GM12878 (cell line): ENCODE measurements at regions not wholly inside any gene's neighbourhood (a gene's known extent, or its start where the extent isn't known, plus 50 kb on each side); places are given as distances from the start of the nearest gene placed in this dataset.

ENCODE experiments used
- ATAC-seq: fragments of 200-7000 bp; cut with Tn5 transposase; 3 replicates; pipeline ENCODE4 v1.9.1; 2020; ENCODE audit warnings: mild to moderate bottlenecking, moderate library complexity
- BruUV-seq: library from RNA; stranded (reverse); fragments of 400-500 nt; replicated peaks from 2 replicates; lab custom pipeline; 2021; lab: Mats Ljungman, UMichigan
- CTCF ChIA-PET: fragments of 300-600 bp; sonication (Branson Sonifier 250); formaldehyde crosslinking; extraction: SDS; loops from one replicate; lab custom pipeline; 2021; ENCODE audit warnings: inconsistent platforms; lab: Yijun Ruan, JAX
- POLR2A ChIA-PET: fragments of 350-600 bp; formaldehyde crosslinking; extraction: SDS; loops from one replicate; lab custom pipeline; 2021; ENCODE audit warnings: inconsistent platforms; lab: Charles Lee
- RAD21 ChIA-PET: fragments of 300-600 bp; sonication (Branson Sonifier 250); formaldehyde crosslinking; loops from one replicate; lab custom pipeline; 2023; ENCODE audit warnings: antibody characterized with exemption; ENCODE audit not compliant: unreplicated experiment; lab: Charles Lee
- SMC1A ChIA-PET: fragments of 300-600 bp; sonication (Branson Sonifier 250); formaldehyde crosslinking; loops from one replicate; lab custom pipeline; 2023; ENCODE audit not compliant: unreplicated experiment, uncharacterized antibody; lab: Charles Lee
- DNase-seq: peaks from one replicate; pipeline ENCODE4 v3.0.0-alpha.2; 2011; ENCODE audit warnings: low read depth, low spot score
- FAIRE-seq: peaks from 3 replicates; lab custom pipeline; 2011; peaks lifted over from hg19 to GRCh38; lab: Jason Lieb, UNC
- H2AFZ ChIP-seq: 2 replicates; pipeline ENCODE4 v1.6.0; 2011; ENCODE audit warnings: low read depth, low read length, control low read depth; ENCODE audit not compliant: control insufficient read depth
- H3K27ac ChIP-seq: 2 replicates; pipeline ENCODE4 v1.5.1; 2011; ENCODE audit warnings: control low read depth; ENCODE audit not compliant: control insufficient read depth, insufficient read depth
- H3K27me3 ChIP-seq, 2 experiments: replicated peaks in 1 of 2; 2 replicates each; pipeline versions ENCODE4 v1.6.0 to v1.6.1; 2011; ENCODE audit warnings: low read length in 1 of 2; ENCODE audit not compliant: control insufficient read depth in 2 of 2, insufficient read depth in 2 of 2
- H3K36me3 ChIP-seq, 2 experiments: 2 replicates each; pipeline ENCODE4 v1.5.1; 2011; ENCODE audit warnings: low read length in 1 of 2; ENCODE audit not compliant: control insufficient read depth in 2 of 2, insufficient read depth in 2 of 2
- H3K4me1 ChIP-seq: 2 replicates; pipeline ENCODE4 v1.6.1; 2011; ENCODE audit warnings: mild to moderate bottlenecking, low read length, moderate library complexity, mixed read lengths; ENCODE audit not compliant: control insufficient read depth, insufficient read depth
- H3K4me2 ChIP-seq: 2 replicates; pipeline ENCODE4 v1.6.0; 2011; ENCODE audit warnings: control low read depth; ENCODE audit not compliant: control insufficient read depth, insufficient read depth
- H3K4me3 ChIP-seq: fragments of 200-600 bp; sonication (generic); 2 replicates; pipeline ENCODE4 v1.5.1; 2016
- H3K79me2 ChIP-seq: 2 replicates; pipeline ENCODE4 v1.6.0; 2011; ENCODE audit warnings: low read length; ENCODE audit not compliant: control insufficient read depth, insufficient read depth
- H3K9ac ChIP-seq: 2 replicates; pipeline ENCODE4 v1.8.0; 2011; ENCODE audit warnings: low read length, control low read depth, mixed read lengths; ENCODE audit not compliant: control insufficient read depth, insufficient read depth
- H3K9me3 ChIP-seq: replicated peaks from 3 replicates; pipeline ENCODE4 v1.5.1; 2011; ENCODE audit warnings: mild to moderate bottlenecking, low read length; ENCODE audit not compliant: control insufficient read depth, insufficient read depth
- H4K20me1 ChIP-seq: 2 replicates; pipeline ENCODE4 v1.6.0; 2011; ENCODE audit not compliant: control insufficient read depth, insufficient read depth
- ATF3 ChIP-seq: IDR thresholded peaks from 2 replicates; pipeline ENCODE4 v1.6.1; 2011; ENCODE audit warnings: low read depth, mild to moderate bottlenecking, low read length, moderate library complexity, borderline replicate concordance; ENCODE audit errors: extremely low read depth
- DPF2 ChIP-seq: fragments of 450-650 bp; IDR thresholded peaks from 2 replicates; pipeline ENCODE4 v1.6.1; 2017; ENCODE audit warnings: mild to moderate bottlenecking
- E2F8 ChIP-seq: fragments of 450-650 bp; IDR thresholded peaks from 2 replicates; pipeline ENCODE4 v1.6.1; 2018; ENCODE audit warnings: mild to moderate bottlenecking, low read depth, moderate library complexity; ENCODE audit not compliant: partially characterized antibody
- EP300 ChIP-seq, 2 experiments: fragments of 150-350 bp in 1 of 2; IDR thresholded peaks; 2 replicates each; pipeline ENCODE4 v1.6.1; 2011 to 2012; ENCODE audit warnings: low read depth in 2 of 2, low read length in 2 of 2, borderline replicate concordance in 1 of 2, improper control_type of control experiment in 1 of 2, inconsistent platforms in 1 of 2; ENCODE audit not compliant: control insufficient read depth in 1 of 2
- JUNB ChIP-seq: IDR thresholded peaks from 2 replicates; pipeline ENCODE4 v1.6.1; 2016; ENCODE audit warnings: antibody characterized with exemption, mild to moderate bottlenecking
- JUND ChIP-seq: IDR thresholded peaks from 2 replicates; pipeline ENCODE4 v1.6.1; 2012; ENCODE audit warnings: low read depth, mild to moderate bottlenecking, low read length, improper control_type of control experiment, moderate library complexity
- MLLT1 ChIP-seq: fragments of 450-650 bp; IDR thresholded peaks from 2 replicates; pipeline ENCODE4 v1.6.1; 2016; ENCODE audit warnings: mild to moderate bottlenecking
- NFYA ChIP-seq: IDR thresholded peaks from 2 replicates; pipeline ENCODE4 v1.6.1; 2011; ENCODE audit warnings: low read depth, mild to moderate bottlenecking, low read length, improper control_type of control experiment, borderline replicate concordance
- PKNOX1 ChIP-seq: fragments of 450-650 bp; IDR thresholded peaks from 2 replicates; pipeline ENCODE4 v1.6.1; 2016; ENCODE audit warnings: mild to moderate bottlenecking
- PML ChIP-seq: IDR thresholded peaks from 2 replicates; pipeline ENCODE4 v1.6.1; 2012; ENCODE audit warnings: low read length, inconsistent platforms
- SUZ12 ChIP-seq: fragments of 200-600 bp; sonication (generic); IDR thresholded peaks from one replicate; pipeline ENCODE4 v1.6.1; 2018; ENCODE audit warnings: antibody characterized with exemption, mild to moderate bottlenecking; ENCODE audit not compliant: unreplicated experiment
- TAF1 ChIP-seq: IDR thresholded peaks from 2 replicates; pipeline ENCODE4 v1.6.1; 2011; ENCODE audit warnings: mild to moderate bottlenecking, low read depth, low read length, borderline replicate concordance
- TARDBP ChIP-seq: IDR thresholded peaks from 2 replicates; pipeline ENCODE4 v1.6.1; 2016; ENCODE audit warnings: borderline replicate concordance
- ZBED1 ChIP-seq: IDR thresholded peaks from 2 replicates; pipeline ENCODE4 v1.6.1; 2016; ENCODE audit warnings: borderline replicate concordance
- ZZZ3 ChIP-seq: IDR thresholded peaks from 2 replicates; pipeline ENCODE4 v1.6.1; 2011; ENCODE audit warnings: low read depth; ENCODE audit not compliant: control insufficient read depth, insufficient read length
- WGBS: methylation state at CpG from one replicate; pipeline ENCODE4 v1.1.6; 2016; ENCODE audit warnings: low lambda C conversion rate; ENCODE audit not compliant: insufficient replicate concordance, insufficient coverage; ENCODE audit errors: missing lambda C conversion rate; 5-methylcytosine and 5-hydroxymethylcytosine counted together
- in situ Hi-C: fragments of 300-500 bp; cut with MboI; formaldehyde crosslinking; loops from 9 replicates; pipeline ENCODE4 v1.14.3; 2018; ENCODE audit warnings: mixed read lengths
- intact Hi-C: fragments of 100-400 bp; cut with micrococcal nuclease; formaldehyde crosslinking; loops from one replicate; pipeline ENCODE4 v1.14.2; 2022; ENCODE audit not compliant: unreplicated experiment

GRCh38 chr19:32164384-32164992 is 180.9 kb upstream of the ZNF507 start (continued):
- TF ChIP-seq MLLT1 (no peak), PML (no peak), PKNOX1 (no peak), EP300 (IDR thresholded peaks at IDR 0.05; ENCODE audit: borderline replicate concordance in 1 of 2, control insufficient read depth in 1 of 2, low read depth in 2 of 2, low read length in 2 of 2) (no peak), TARDBP (no peak), JUND (no peak)

- Histone ChIP-seq H3K27me3 (no peaks in the 10 kb centered on the region), H4K20me1 (no peaks in the 10 kb centered on the region), H3K4me3 (no peak overlapping the region), H3K27ac (no peak overlapping the region), H3K36me3 (no peaks in the 10 kb centered on the region), H3K9ac (no peak overlapping the region), H3K79me2 (no peaks in the 10 kb centered on the region), H3K9me3 (no peaks in the 10 kb centered on the region; the same call in 2 of the 3 replicates), H3K4me1 (no peaks in the 10 kb centered on the region), H3K4me2 (no peak overlapping the region), H2AFZ (no peak overlapping the region)
- ChIA-PET CTCF (no interaction called here), RAD21 (no interaction called here), POLR2A (no interaction called here), SMC1A (no interaction called here)
- intact Hi-C loops: no loop called here
- ATAC-seq: no peak
- in situ Hi-C loops: no loop called here
- BruUV-seq: no TSS peak
- DNase-seq: no peak
- WGBS: 26% methylated on average over 11 of the region's 11 CpGs
- FAIRE-seq: no peak
- TF ChIP-seq ZBED1 (no peak), ATF3 (no peak), SUZ12 (no peak), TARDBP (no peak), JUNB (no peak), DPF2 (no peak), TAF1 (no peak), NFYA (no peak), ZZZ3 (no peak), E2F8 (no peak)
These were observed 180.3 kb upstream of the ZNF507 start for GRCh38 chr19:32165141-32165540.
